CD4-positive, alpha-beta T cell treated with Interleukin-21 for 1 hour (primary cell): ENCODE measurements at regions not wholly inside any gene's neighbourhood (a gene's known extent, or its start where the extent isn't known, plus 50 kb on each side); places are given as distances from the start of the nearest gene placed in this dataset.

ENCODE experiments used
- DNase-seq: peaks from one replicate; pipeline ENCODE4 v3.0.0-alpha.2; 2020

DNA sequence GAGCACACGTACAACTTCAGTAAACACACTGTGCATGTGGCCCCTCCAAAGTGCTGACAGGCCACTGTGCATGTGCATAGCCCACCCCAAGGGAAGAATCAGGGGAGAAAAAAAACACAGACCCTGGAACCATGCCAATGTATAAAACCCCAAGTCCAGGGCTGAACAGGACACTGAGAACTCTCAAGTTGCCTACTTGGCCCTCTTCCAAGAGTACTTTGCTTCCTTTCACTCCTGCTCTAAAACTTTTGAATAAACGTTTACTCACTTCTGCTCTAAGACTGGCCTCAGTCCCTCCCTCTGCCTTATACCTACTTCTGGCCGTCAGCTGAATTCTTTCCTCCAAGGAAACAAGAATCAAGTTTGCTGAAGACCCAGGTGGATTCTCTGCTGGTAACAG lies 77.7 kb upstream of the NFIB start:
- DNase-seq: no peak

DNA sequence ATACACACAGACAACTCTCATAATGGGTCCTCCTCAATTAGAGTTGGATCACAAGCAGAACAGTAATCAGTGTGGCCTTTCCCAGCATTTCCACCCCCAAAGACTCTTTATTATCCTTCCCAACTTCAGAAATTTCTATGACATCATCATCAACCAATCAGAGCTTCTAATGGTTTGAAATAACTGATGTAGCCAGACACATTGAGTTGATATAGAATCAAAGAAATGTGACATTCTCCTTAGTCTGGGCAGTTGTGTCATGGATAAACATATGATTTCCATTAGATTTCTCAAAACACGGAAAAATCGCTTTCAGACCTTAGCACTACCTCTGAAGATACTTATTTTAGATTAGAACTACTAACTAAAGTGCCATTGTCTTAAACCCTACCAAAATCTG lies 75.7 kb upstream of the NFIB start:
- DNase-seq: no peak

DNA sequence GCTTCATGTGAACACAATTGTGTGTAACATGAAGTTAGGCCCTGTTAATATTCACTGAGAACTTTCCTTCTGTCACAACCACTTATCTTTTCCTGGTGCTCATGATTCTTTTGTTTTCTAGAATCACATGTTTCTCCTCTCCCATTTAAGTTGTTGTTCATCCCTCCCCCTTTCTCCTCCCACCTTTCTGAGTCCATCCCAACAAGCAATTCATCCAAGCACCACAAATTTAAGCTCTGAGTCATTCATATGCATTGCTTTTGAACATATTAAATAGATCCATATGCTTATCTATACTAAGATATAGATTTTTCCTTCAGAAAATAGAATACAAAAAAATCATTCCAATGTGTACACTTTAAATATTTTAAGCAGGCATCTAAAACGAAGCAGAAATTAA lies 75.2 kb upstream of the NFIB start:
- DNase-seq: no peak

DNA sequence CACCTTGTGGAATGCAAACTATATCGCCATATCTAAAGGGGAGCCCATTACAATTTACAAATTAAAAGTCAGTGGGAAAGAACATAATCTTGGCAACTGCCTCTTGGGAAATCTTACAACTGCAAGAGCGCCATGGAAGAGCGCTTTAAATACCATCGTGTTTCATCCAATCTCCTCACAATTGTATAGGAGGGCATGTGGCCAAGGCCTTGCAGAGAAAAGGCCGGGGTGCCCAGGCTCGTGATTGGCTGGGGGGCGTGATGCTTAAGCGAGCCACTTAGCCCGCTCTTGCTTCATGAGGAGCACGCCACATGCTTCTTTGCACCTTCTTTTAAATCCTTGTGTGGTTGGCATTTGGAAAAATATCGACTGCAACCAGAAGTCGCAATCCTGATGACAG lies 69.8 kb upstream of the NFIB start:
- no peak for DNase-seq

DNA sequence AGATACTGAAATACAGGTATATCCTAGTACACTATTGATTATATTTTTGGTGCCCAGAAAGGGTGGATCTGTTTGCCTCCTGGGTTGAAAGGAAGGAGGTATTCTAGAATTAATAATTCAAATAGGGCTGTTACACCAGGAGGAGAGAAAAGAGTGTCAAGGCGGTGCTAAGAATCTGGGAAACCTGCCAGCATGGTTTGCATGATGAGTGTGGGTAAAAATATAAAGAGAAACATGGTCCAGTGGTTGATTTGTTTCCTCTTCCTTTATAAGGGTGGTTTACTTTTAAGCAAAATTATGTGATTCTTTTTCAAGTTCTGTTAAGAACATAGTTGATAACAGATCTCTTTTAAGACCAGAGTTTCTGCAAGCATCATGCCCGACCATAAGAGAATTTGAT lies 69.4 kb upstream of the NFIB start:
- DNase-seq: no peak

DNA sequence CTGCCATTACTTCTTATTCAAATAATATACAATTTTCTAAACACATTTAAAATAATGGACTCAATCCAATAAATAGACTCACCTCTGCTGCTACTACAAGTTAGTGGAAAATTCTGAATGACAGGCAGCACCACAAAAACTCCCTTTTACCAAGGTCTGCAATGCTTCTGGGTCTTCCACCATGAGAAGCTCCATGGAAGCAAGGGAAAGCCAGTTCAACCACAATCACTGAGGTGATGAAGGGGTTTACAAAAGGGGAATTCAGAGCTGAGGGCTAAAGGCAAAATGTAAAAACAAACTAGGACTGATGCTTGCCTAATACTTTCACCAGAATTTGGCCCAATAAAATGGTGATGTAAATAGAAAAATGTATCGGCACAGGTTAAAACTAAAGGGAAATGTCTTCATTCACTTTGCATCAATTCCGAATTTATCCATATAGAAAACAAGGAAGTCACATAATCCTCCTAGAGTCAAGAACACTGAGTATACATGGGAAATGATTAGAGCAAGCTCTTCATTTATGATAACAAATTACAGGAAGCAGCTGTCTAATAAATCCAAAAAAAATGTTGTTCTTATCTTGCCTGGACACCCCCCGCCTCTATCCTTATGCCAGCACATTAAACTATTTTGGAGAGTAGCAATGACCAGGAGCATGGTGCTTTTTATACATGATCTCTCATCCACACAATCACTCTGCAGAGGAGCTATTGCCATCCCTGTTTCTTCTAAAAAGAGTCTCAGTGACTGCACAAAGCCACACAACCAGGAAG lies 66.3 kb upstream of the NFIB start:
- DNase-seq: no peak

DNA sequence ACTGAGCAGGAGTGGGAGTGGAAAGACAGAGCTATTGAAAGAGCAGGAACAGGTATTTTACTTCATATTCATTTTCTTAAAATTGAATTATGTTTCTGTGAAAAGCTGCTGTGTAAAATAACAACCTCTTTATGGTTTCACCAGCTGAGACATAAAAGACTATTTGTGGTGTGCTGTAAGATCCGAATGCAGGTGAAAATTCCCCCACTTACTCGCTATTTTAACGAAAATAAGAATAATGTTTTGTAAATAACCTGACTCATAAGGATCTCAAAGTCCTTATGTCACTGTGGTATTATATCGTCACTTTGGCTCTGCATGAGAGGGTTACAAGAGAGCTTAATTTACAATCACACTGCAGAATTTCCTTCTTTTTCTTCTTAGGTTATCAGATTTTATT lies 65.3 kb upstream of the NFIB start:
- DNase-seq: no peak

DNA sequence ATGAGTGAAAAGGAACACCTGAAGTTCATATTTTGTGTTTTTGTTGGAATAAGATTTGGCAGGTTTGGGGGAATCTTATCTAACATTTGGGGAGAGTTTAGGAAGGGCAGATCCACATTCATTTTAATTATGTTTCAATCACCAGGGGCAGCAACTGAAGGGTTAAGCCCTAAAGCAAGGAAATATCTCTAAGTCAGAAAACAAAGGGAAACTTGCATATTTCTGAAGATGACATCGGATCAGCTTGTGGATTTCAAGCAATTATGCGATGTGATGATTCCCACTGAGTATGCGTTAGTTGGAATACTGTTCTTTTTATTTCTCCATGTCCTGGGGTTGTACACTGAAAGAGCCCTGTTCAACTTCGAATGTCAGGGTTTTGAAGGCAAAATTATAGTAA lies 59.8 kb upstream of the NFIB start:
- no peak for DNase-seq

DNA sequence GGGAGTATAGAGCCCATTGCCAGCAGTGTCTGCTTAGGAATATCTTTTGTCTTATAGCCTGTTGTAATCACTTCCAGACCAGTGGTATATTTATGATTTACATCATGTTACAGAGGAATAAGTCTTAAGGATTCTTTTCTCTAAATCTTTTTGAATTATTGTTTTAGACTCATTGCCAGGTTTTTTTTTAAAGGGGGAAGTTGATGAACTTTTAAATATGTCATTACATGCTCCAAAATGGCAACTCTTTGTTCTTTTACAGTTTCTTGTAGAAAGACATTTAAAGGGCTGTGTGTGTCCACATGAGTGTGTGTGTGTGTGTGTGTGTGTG lies 59.4 kb upstream of the NFIB start:
- DNase-seq: no peak

DNA sequence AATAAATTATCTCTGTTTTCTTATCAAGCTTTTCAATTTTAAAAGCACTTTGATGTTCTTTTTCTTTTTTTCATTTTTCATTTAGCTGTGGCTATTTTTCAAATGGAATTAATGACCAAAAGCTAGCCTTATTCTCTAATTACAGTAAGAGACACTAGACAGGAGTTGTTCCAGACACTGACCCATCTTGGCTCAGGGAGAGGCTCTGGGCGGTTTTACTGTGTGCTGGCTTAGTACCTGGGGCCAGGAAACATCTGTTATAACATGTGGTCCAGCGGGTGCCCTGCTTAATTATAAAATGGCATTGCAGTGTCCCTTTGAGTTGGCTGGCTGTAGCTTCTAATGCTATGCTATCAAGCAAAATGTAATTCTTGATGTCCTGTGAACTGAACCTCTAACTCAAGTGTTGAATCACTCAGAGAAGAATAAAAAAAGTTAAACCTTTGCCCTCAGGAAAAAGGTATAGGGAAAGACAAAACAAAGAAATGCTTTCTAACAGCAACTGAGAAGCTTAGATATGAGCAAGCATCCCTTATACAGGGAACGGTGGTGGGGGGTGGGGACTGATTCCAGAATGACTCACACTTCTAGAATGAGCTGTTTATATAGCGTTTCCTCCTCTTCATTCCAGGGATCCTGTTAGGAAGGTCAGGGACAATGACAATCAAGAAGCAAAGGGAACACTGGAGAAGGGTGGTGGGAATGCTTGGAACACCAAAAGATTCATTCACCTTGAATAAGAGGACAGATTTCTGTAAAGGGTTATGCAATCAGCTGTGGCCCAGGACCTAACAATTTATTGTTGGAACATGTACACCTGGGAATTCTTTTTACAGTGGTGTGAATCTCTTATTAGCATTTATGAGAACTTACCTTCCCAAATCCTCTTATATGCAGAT lies 58.7 kb upstream of the NFIB start:
- DNase-seq: no peak

DNA sequence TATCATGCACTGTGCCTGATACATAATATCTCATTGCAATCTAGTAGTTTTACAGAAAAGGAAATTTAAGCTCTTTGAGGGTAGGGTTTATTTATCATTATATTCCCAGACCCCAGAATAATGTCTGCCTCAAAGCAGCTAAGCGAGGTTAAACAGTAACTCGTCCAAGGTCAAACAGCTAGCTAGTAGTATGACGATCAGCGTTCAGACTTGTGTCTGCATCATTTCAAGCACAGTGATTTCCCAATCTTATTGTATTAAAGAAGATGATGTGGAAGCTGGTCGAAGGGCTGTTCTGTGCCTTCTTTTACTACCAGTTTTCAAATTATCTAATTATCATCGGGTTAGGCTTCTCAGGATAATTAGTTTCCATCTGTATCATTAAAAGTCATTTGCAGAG lies 55.1 kb upstream of the NFIB start:
- no peak for DNase-seq

DNA sequence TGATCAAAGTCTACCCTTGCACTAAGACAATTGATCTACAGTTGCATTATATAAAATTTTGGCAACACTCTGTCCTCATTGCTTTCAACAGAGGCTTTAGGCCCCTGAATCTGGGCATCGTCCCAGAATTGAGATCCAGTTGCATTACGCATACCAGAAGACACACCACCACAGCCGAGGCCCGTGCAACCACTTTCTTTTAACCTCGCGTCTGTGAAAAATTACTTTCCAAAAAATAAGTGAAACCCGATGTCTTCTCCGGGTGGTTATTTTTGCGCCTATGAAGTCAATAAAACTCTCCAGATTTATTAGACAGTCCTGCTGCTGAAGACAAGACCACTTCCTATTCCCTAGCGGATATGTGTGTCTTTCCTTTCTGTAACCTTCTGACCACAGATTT lies 52.1 kb upstream of the NFIB start:
- DNase-seq: no peak

DNA sequence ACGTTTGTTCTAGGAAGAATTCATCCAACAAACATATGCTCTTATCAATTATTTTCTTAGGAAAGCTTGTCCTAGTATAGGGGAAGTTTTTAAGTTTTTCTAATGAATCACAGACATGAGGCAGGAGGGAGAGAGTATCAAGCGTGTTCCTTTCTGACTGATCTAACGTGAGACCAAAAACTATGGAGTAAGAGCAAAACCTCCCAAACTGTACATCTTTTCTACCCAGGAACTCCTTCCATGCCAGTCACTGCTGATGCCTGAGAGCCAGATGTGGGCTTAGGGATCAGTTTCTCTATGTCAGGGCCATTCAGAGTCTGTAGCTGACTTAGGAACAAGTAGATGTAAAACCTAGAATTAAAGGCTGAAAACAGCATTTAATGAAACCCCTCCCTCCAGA lies 51.7 kb upstream of the NFIB start:
- no peak for DNase-seq
